Renal pelvis (tissue), 1 donor: ENCODE measurements at regions not wholly inside any gene's neighbourhood (a gene's known extent, or its start where the extent isn't known, plus 50 kb on each side); places are given as distances from the start of the nearest gene placed in this dataset.
"Not testable (repeated sequence)": the region's sequence is repeated elsewhere in the genome, so short reads cannot be mapped to it uniquely, and the experiment has no call there.

Experiments used
- DNase-seq: peaks from one replicate; pipeline ENCODE4 v3.0.0-alpha.2; 2013

DNA sequence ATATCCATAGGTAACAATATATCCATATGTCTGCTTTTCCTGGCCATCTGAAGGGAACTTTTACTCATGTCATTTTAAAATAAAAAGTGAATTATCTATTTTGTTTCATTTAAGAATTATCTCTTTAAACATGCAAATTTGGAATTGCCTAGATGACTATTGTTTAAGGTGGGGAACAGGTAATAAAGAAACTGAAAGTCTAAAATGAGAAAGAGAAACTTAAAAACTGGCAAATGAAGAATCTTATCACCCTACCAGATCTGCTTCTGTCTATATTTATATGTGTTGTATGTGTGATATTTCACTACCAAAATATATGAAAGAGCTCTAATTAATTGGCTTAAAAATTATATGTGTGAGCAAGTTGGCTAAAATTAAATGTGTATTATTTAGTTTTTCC lies 243.2 kb upstream of the KCNH7 start:
- DNase-seq: no peak

DNA sequence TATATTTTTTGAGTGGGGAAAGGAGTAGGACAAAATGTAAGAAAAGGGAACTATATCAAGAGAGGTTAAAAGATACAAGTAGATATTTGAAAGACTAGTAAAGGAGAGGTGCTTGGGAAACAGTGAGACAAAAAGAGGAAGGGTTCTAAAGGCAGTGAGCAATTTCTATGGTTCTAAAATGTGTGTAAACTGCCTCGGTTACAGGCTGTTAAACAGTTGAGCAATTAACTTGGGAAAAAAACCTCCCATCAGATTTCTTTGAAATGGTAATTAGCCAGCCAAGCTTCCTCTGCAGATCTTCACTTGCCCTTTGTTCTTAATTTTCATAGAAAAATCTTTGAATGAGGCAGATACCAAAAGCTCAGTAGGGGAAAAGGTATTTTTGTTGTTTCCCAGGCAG lies 238.7 kb upstream of the KCNH7 start:
- DNase-seq: no peak

DNA sequence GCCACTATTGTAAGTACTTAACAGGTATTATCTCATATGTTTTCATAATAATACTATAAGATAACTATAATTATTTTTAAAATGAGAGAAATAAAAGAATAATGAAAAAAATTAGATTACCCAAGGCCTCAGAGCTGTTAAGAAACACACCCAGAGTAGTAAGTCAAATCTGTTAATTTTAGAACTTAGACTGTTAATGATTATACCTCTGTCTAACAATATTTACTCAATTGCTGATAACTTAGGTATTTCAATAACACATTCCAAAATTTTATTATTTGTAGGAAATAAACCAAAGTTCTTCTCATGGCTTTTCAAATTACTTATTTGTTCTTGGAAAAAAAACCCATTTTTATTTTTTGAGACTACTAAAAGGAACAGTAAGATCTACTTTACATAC lies 227.5 kb upstream of the KCNH7 start:
- no peak for DNase-seq

DNA sequence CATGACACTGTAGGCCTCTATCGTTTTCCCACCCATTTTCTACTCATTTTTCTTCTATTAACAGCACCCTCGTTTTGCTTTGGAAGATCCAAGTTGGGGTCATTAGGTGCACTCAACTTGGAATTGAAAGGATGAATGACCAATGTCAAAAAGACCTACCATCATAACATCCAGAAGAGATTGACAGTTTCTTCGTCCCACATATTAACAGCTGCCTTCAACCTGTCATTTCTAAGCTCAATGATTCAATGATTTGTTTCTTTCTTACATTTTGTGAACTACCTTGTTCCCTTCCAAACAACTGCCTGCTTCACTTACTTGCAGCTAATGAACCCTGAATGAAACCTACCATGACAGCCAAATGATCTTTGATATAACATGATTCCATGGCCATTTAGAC lies 224.0 kb upstream of the KCNH7 start:
- DNase-seq: no peak

DNA sequence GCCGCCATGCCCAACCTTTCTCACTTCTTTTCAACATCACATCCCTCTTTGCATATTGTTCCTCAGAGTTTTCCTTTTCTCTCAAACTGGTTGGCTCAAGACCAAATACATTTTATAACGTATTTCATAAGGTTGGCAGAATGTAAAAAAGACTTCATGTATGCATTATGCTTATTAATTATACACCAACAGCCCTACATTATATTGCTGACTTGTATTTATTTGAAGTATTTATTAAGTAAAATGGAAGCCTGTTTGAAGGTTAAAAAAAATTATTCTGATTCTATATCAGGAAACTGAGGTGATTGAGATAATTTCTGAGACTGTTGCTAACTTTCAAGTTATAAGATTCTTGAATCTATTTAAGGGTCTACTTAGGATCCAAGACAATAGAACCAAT lies 208.0 kb upstream of the KCNH7 start:
- DNase-seq: no peak

DNA sequence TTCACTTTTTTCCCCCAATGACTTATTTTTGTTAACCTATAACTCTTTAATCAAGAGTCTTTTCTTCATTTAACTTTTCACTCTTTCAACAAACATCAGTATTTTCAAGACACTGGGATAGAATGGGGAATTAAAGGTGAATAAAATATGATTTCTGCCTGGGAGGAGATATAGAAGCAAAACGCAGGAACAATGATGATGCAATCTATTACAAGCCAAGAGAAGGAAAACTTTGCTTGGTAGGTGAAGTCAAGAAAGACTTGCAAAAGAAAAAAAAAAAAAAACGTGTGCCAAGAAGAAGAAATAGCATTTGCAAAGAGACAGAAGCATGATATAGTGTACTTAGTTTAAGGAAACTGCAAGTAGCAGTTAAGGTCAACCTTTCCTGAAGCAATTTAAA lies 207.3 kb upstream of the KCNH7 start:
- DNase-seq: no peak

DNA sequence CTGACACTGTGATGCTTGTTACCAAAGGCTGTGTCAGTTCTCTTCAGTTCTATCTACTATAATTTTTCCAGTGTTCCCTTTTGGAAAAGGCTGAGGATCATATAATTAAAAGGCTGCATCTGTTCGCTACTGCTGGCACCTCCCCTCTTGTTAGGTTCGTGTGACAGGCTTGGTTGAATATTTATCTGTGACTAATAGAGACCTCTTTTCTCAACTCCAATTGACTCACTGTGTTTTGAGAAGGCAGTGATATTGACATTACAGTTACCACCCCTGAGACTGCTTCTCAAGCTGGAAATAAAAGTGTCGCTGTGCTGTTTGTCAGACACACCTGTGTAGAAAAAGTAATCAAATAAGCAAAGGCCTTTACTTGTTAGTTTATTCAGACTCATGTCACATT lies 205.5 kb upstream of the KCNH7 start:
- no peak for DNase-seq

DNA sequence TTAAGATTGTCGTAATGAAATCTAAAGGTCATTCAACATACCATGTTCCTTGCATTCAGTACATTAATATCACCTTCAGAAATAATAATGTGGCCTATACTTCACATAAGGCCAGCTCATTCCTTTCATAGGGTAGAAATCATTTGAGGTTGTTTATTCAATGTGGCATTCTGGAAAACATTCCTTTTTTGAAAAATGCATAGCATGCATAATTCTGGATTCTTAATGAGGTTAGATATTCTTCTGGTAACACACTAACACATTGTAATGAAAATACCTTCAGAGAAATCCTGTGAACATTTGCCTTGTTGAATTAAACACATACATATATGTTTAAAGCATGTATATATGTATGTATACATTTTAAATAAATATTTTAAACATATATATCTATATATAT lies 204.6 kb upstream of the KCNH7 start:
- DNase-seq: no peak

DNA sequence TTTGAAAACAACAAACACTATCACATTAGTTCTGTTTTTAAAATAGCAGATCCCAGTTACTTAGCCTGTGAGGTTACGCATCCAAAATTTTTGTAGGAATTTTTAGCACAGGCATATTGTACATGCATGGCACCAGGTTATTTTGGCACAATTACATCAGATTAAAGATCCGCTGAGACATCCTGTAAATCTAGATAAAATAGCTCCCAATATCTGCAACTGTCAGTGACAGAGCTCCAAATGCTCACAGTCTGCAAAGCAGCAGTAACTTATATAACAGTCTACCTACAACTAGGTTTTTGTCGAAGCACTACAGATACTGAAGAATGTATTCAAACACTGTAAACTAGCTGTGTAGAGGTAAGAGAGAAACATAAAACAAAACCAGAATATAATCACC lies 200.7 kb upstream of the KCNH7 start:
- no peak for DNase-seq

DNA sequence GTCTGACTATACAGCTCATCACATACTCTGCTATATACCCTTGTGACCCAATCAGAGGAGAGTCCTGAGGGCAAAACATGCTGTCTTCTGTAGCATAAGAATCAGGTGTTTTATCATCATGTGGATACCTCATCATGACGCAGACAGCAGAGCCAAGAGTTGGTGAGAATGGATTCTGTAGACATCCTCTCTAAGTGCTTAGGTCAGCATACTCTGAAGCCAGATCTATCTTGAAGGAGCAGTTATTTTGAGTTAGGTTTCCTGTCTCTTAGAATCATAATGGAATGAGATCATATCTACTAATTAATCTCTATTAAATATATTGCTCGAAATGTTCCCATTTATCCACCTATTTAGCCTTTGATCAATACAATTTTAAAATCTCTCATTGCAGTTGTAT lies 190.2 kb upstream of the KCNH7 start:
- no peak for DNase-seq

DNA sequence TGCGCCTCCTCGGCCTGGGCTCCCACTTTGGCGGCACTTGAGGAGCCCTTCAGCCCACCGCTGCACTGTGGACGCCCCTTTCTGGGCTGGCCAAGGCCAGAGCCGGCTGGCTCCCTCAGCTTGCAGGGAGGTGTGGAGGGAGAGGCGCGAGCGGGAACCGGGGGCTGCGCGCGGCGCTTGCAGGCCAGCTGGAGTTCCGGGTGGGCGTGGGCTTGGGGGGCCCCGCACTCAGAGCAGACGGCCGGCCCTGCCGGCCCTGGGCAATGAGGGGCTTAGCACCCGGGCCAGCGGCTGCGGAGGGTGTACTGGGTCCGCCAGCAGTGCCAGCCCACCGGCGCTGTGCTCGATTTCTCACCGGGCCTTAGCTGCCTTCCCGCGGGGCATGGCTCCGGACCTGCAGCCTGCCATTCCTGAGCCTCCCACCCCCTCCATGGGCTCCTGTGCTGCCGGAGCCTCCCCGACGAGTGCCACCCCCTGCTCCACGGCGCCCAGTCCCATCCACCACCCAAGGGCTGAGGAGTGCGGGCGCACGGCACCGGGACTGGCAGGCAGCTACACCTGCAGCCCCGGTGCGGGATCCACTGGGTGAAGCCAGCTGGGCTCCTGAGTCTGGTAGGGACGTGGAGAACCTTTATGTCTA lies 187.7 kb upstream of the KCNH7 start:
- not testable (repeated sequence) for DNase-seq

DNA sequence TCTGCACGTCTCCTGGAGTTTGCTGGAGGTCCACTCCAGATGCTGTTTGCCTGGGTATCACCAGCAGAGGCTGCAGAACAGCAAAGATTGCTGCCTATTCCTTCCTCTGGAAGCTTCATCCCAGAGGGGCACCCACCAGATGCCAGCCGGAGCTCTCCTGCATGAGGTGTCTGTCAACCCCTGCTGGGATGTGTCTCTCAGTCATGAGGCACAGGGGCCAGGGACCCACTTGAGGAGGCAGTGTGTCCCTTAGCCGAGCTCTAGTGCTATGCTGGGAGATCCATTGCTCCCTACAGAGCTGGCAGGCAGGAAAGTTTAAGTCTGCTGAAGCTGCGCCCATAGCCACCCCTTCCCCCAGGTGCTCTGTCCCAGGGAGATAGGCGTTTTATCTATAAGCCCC lies 178.3 kb upstream of the KCNH7 start:
- DNase-seq: not testable (repeated sequence)

DNA sequence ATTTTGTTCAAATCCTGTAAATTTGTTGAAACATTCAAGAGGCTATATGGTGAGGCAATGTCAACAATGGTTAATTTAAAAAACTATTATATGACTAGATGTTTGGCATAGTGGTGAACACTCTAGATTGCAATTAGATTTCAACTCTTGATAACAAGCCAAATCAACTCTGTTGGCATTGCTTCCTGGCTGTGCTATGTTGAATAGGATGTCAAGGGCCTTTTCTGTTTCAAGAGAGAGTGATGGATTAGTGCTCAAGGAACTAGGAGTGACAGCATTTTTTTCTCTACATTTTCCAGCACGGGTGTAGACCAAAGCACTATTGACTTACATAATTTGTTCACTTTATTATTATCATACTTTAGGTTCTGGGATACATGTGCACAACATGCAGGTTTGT lies 172.4 kb upstream of the KCNH7 start:
- no peak for DNase-seq

DNA sequence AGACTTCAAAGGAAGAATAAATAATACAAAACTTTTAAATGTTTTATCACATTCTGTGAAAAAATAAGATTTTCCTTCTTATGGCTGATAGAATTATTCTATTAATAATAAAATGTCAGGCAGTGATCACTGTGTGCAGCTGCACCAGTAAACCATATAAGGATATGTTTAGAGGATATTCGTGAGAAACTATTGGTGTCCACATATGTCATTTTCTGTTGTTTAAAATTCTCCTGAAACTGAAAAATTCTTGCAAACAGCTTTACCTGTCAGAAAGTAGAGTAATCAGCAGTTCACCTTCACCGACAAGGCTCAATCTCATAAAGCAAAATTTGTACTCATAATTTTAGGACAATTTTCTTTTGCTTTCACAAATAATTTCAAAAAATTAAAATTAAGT lies 170.1 kb upstream of the KCNH7 start:
- no peak for DNase-seq

DNA sequence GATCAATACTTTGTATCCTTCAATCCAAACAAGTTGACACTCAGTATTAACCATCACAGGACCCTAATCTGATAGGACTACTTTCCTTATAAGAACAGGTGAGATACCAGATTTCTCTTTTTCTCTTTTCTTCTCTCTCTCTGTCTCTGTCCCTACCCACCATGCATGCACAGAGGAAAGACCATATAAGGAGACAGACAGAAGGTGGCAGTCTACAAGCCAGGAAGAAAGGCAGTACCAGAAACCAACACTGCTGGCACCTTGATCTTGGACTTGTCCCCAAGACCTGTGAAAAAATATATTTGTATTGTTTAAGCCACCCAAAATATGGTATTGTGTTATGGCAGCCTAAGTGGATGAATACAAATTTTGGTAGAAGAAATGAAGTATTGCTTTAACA lies 156.2 kb upstream of the KCNH7 start:
- DNase-seq: no peak

DNA sequence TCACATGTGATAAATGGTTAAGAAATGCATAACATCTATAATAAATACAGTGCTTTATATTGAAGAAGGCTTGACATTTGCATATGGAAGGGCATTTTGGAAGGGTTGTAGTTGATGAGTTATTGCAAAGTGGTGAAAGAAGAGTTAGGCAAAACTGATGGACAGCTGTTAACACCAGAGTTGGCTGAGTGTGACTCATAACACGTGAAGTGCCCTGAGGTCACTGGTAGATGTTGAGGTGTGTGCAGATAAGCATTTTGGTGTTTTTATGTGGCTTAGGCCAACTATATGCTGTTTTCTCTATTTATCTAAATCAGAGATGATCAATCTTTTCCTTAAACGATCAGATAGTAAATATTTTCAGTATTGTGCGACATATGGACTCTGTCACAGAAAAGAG lies 154.3 kb upstream of the KCNH7 start:
- DNase-seq: no peak

DNA sequence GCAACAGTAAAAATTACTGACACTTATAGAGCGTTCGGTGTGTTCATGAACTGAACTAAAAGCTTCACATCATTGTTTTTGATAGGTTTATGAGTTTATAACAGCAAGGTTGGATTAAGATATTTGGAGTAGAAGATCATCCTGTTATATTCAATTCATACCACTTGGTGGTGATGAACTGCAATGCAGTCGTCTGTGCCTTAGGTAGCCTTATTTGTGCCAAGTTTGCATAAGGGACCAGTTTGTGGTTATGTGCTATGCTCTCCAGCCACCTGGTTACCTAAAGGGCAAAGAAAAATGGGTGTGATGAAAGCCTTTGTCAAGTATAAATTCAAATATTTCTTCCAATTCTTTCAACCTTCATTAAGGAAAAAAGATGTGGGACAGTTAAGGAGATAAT lies 150.9 kb upstream of the KCNH7 start:
- DNase-seq: no peak

DNA sequence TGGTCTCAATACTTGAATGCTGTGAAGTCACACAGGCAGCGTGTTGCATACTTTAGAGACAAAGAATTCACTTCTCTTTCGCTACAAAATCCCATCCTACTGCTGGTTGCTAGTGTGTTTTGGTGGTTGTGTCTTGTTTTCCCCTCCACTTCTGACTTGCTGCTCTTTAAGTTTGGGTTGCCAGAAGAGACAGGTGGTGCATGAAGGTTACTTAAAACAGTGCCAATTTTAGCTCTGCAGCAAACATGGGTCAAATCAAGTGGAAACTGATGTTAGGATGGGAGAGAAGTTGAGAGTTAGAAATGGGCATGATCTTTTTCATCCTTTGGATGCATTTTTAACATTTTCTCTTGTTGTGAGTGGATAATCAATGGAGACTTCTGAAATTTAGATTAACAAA lies 136.2 kb upstream of the KCNH7 start:
- no peak for DNase-seq

DNA sequence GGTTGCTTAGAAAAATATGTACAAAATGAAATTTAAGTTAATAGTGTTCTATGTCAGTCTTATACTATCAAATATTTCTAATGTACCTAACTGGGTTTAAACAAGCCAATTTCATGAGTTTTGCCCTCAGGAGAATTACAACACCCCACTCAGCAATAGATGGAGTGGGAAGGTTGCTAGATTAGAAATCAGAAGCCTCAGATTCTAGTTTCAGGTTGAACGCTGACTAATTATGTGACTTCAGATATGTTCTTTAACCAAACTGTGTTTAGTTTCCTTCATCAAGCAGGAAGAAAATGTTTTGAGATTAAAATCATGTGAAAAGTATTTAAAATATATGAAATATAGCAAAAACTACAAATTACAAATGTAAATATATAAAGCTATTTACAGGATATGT lies 133.8 kb upstream of the KCNH7 start:
- no peak for DNase-seq

DNA sequence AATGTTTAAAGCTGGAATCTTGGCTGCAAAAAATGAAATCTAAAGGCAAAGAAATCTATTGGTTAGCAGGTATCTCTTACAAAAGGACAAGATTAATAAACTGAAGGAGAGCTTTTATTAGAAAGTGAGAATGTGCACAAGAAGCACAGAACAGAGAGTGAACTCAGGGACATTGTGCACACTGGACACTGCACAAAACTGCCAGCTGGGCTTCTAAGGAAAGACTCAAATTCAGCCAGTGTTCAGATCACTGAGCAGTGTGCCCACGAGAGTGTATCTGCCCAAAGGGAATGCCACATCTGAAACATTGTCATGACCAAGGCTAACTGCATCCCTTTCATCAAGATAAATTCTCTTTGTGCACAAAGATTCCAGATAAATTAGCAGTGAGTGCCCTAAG lies 129.7 kb upstream of the KCNH7 start:
- no peak for DNase-seq

DNA sequence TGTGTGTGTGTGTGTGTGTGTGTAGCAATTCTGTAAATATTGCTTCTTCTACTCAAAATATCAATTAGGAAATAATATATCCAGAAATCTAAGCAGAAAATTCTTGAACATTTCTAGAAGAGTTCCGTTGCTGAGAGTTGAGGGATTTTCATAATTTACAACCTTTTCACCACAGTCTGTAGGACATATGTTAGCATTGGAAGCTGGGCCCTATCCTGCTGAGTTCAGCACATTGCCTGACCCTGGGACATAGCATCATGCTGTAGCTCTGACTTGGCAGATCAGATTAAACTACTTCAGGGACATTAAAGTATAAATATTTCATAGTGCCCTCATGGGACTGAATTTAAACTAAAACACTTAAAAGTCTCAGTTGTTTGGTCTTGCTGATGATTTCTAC lies 129.2 kb upstream of the KCNH7 start:
- DNase-seq: no peak

DNA sequence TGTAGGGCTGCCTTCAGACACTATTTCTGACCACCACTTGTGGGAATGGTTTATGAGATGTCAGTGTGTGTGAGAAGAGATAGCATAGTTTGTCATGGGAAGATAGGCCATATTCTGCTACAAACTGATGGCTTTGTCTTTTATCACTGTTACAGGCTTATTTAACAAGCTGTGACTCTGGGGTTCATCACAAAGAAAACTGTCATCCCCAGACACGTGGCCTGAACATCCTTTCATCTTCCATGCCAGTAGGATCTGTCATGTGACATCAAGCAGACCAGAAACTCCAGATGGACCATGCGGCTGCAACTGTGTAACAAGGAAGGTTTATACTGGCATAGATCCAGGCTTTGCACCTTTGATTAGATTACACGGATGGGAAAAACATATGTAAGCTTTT lies 128.6 kb upstream of the KCNH7 start:
- no peak for DNase-seq

DNA sequence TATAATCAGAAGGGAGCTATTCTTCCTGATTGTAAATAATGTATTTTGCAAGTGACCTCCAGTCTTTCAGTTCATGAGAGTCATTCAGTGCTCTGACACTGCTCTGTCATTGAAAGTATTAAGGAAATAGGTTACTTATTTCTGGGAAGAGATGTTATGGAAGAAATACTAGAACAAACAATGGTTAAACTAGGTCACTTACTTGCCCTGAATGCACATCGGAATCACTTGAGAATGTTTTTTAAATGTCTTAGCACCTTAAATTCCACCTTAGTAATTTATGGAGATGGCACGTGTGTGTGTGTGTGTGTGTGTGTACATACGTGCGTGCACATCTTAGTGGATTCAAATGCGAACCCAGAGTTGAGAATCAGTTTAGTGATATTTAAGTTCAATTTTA lies 126.6 kb upstream of the KCNH7 start:
- no peak for DNase-seq

DNA sequence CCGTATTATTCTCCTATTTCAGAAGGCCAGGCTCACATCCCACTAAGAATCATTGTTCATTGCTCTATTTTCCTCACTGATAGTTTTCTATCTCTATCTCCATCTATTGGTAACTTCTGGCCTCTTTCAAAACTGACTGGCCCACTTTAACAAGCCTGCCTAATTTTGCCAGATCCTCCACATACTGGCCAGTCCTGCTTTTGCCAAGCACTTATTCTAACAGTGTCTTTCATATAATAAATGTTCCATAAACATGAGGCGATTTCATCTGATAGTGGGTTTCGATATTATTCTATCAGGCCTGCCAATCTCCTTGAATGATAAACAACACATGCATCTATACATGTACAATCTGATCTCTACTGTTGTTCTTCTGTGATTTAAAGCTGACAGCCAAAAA lies 125.9 kb upstream of the KCNH7 start:
- no peak for DNase-seq

DNA sequence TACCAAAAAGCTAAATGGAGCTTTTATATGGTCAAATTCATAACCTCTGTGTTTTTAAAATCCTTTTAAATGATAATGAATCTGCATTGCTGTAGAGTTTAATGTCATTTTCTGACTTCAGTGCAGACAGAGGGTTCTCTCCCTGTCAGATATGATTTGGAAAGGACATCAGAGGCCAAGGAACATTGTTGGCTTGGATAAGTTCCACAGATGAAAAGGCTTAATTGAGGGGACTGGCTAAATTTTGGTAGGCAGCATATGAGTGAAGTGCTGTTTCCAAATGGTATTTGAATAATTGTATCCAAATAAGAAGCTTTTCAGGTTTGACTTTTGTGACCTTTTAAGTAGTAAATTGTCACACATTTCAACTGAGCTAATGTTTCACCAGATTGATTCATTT lies 124.6 kb upstream of the KCNH7 start:
- no peak for DNase-seq
